GM21576 (cell line): ENCODE measurements at regions not wholly inside any gene's neighbourhood (a gene's known extent, or its start where the extent isn't known, plus 50 kb on each side); places are given as distances from the start of the nearest gene placed in this dataset.
"Not testable (repeated sequence)": the region's sequence is repeated elsewhere in the genome, so short reads cannot be mapped to it uniquely, and the experiment has no call there.

Source experiments
- ATAC-seq: cut with Tn5 transposase; IDR thresholded peaks from one replicate; pipeline ENCODE4 v1.9.1; 2021; ENCODE audit warnings: mild to moderate bottlenecking, moderate library complexity; ENCODE audit not compliant: unreplicated experiment

GRCh38 chr2:228444161-228444560 is 262.7 kb upstream of the SPHKAP start:
- no peak for ATAC-seq

DNA sequence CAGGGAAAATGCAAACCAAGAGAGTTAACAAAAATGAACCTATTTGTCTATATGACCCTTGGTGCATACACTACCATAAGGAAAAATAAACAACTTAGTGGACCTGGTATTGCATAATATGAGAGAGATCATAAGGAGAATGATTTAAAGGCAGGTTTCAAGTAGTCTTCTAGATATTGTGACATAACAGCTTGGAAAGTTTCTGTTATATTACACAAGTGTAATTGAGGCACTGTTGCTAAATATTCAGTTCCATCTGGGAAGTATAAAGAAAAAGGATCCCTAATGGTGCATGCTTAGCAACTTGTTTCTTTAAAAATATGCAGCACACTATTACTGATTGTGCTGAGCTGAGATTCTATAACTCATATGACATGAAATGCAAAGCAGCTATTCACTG is 252.2 kb upstream of the SPHKAP start:
- ATAC-seq: no peak

DNA sequence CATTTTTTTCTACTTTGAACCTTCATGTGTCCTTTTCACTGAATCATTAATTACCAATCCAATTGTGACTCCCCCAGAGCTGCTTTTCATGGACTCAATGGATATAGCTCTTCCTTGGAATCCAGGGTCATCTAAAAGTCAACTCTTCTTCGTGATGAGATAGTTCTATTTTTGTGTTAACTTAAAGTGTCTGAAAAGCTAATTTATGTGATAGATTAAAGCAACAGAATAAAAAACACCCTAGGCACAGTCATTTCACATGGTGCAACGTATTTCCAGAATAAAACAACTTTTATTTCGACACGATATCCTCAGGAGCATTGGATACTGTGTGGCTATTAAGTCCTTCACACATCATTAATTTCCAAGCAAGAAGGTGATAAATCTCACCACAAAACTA is 250.6 kb upstream of the SPHKAP start:
- ATAC-seq: no peak

GRCh38 chr2:228430986-228431385 is 249.5 kb upstream of the SPHKAP start:
- no peak for ATAC-seq

- ATAC-seq: no peak
These were observed 245.2 kb upstream of the SPHKAP start for GRCh38 chr2:228426502-228427216.

GRCh38 chr2:228425411-228426060 is 244.0 kb upstream of the SPHKAP start:
- ATAC-seq: not testable (repeated sequence)

DNA sequence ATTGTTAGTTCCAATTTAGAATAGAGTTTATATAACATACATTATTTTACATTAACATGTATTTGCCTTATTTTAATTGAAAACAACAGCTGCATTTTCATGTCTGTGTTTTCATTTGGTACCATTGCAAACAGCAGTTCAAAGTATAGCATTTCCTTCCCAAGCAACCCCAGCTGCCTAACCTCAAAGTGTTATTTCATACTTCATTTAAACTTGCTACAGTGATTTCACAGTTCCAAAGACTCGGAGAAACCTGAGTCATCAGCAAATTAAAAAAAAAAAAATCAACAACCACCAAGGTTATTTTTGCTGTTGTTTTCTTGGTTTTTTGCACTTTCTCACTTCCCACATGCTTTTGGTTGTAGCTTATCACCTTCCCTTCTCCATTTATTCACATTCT is 236.5 kb upstream of the SPHKAP start:
- no peak for ATAC-seq

DNA sequence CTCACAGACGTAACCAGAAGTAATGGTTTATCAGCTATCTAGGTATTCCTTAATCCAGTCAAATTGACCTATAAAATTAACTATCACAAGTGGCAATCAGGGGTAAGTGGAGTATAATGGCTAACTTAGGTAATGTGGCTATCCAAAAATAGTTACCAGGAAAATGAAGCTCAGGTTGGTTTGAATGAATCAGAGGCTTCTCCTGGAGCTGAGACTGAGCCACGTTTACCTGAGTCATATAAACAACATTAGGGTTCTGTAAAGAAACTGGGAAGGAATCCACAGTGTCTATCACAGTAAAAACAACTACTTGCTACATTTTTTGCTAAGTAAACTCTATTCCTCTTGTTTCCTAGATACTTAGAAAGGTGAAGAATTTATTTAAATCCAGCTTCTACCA is 236.0 kb upstream of the SPHKAP start:
- ATAC-seq: no peak

DNA sequence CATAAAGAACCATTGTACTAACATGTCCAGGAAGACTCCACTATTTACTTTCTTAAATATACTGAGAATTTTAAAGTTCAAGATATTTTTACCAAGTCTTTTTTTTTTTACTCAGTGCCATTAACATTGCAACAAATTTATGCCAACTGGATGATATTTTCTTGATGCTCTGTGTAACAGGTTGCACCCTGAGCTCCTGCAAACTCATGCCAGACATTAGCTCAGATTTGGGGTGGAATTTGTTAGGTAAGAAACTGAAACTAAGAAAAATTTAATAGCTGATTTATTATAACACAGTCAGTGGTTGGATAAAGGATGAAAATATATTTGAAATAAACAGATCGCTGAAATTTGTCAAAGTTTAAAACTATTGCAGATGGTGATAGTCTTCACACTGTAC is 228.6 kb upstream of the SPHKAP start:
- ATAC-seq: no peak

DNA sequence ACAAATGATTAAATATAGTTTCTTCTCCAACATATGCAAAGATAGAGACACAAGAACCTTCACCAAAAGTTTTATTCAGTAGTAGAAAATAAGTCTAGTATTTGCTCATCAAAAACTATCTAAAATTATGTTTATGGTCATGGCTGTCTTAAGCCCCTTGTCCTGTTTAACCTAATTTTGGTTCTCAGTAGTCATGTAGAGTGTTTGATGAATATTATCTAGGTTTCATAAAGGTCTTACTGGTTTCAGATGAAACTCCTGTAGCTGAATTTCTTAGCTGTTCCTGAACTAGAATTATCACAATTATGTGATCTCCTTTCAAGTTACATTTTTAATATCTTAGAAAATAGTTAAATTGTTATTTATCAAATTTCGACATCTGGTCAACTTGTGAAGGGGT is 228.0 kb upstream of the SPHKAP start:
- ATAC-seq: no peak

GRCh38 chr2:228408529-228409227 is 227.2 kb upstream of the SPHKAP start:
- no peak for ATAC-seq

DNA sequence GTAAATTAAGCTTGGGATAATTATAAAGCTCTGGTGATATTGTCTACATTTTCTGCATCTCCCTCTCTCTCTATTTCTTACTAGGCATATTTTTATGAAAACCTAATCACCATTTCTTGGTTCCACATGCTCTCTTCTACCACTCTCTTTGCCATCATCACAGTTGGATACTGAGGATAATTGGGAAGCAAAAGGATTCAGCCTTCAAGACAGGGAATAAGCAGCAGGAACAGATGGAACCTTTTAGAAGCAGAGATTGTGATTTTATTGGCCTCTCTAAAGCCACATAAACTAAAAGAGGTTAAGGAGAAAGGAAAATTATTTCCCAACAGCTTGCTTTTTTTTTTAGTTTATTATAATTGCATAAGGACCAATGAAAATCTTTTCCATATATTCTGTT is 226.3 kb upstream of the SPHKAP start:
- ATAC-seq: no peak

- ATAC-seq: no peak
These were observed 219.8 kb upstream of the SPHKAP start for GRCh38 chr2:228401065-228401912.

- no peak for ATAC-seq
These were observed 206.3 kb upstream of the SPHKAP start for GRCh38 chr2:228387776-228388175.

DNA sequence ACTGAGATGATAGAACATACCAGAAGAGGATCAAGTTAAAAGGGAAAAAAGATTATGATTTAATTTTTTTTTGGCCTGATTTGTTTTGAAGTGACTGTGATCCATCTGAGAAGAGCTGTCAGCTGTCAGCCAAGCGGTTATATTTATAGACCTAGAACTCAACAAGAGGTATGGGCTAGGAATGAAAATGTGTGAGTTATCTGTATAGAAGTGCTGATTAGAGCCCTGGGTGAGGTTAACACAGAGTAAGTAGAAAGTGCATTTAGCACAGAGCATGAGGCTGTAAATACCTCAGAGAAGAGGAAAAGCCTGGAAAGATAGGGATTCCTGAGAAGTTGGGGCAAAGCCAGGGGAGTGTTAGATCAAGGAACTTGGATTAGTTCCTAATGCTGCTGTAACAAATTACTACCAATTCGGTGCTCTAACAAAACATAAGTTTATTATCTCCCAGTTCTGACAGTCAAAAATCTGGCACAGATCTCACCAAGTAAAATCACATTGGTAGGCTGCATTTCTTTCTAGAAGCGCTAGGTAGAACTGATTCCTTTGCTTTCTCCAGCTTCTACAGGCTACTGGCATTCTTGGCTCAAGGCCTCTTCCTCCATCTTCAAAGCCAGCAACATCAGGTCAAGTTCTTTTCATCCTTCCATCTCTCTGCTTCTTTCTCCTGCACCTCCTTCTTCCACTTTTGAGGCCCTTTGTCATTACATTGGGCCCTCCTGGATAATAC is 197.4 kb upstream of the SPHKAP start:
- no peak for ATAC-seq

GRCh38 chr2:228378233-228378632 is 196.7 kb upstream of the SPHKAP start:
- ATAC-seq: no peak

- no peak for ATAC-seq
These were observed 196.0 kb upstream of the SPHKAP start for GRCh38 chr2:228377533-228377932.

DNA sequence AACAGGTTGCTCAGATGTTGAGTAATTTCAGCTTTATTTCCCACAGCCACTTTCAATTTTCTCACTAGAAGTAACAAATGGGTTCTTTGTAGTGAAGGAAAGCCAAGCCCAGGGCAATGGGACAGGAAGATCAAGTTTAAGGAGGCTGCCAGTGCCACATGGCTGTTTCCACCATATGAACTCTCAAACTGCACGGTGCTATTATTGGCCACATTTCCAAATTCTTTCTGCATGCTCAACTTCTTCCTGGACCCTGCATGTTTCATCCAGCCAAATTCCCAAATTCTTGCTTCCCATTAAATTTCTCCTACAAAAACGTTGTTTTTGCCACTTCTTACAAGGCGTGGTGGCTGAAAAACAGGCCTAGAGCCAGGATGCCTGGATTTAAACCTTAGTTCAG is 193.3 kb upstream of the SPHKAP start:
- no peak for ATAC-seq

GRCh38 chr2:228373191-228373590 is 191.7 kb upstream of the SPHKAP start:
- no peak for ATAC-seq

GRCh38 chr2:228372212-228372611 is 190.7 kb upstream of the SPHKAP start:
- no peak for ATAC-seq
